OCI-LY3 (cell line): ENCODE measurements at regions not wholly inside any gene's neighbourhood (a gene's known extent, or its start where the extent isn't known, plus 50 kb on each side); places are given as distances from the start of the nearest gene placed in this dataset.

Source experiments
- CTCF ChIP-seq: fragments of 200-600, 300-600 bp; sonication (generic); IDR thresholded peaks from 2 replicates; pipeline ENCODE4 v1.5.1; 2014; ENCODE audit warnings: antibody characterized with exemption, low read length, low read depth
- EZH2phosphoT487 ChIP-seq: fragments of 200-600 bp; shearing (Covaris generic); IDR thresholded peaks from 2 replicates; pipeline ENCODE4 v1.6.1; 2018; ENCODE audit warnings: antibody characterized with exemption, mixed run types, low read depth

GRCh38 chr6:33958526-33959328 is 154.9 kb upstream of the MLN start:
- TF ChIP-seq CTCF (peak; percentile 51), EZH2phosphoT487 (no peak)
